ENCODE measurements at regions not wholly inside any gene's neighbourhood (a gene's known extent, or its start where the extent isn't known, plus 50 kb on each side); places are given as distances from the start of the nearest gene placed in this dataset.
"Not testable (repeated sequence)": the region's sequence is repeated elsewhere in the genome, so short reads cannot be mapped to it uniquely, and the experiment has no call there.

- Histone ChIP-seq H3K4me1 (ENCODE audit: control insufficient read depth, insufficient read depth, low read length) (no peaks in the 10 kb centered on the region), H3K27me3 (ENCODE audit: control insufficient read depth, insufficient read depth, low read length) (no peaks in the 10 kb centered on the region), H3K27ac (ENCODE audit: low read length) (no peak overlapping the region), H3K4me3 (ENCODE audit: low read length) (no peak overlapping the region), H3K36me3 (ENCODE audit: control insufficient read depth, insufficient read depth, low read length) (no peaks in the 10 kb centered on the region), H3K9me3 (replicated peaks; ENCODE audit: control insufficient read depth, low read depth, low read length) (no peaks in the 10 kb centered on the region)
- no peak for DNase-seq
Observed at GRCh38 chr4:104334410-104334809, 160.3 kb downstream of the CXXC4 start.

GRCh38 chr4:104330125-104330905, 164.4 kb downstream of the CXXC4 start:
- Histone ChIP-seq H3K9me3 (replicated peaks; ENCODE audit: control insufficient read depth, low read depth, low read length) (no peaks in the 10 kb centered on the region), H3K27me3 (ENCODE audit: control insufficient read depth, insufficient read depth, low read length) (no peaks in the 10 kb centered on the region), H3K4me1 (ENCODE audit: control insufficient read depth, insufficient read depth, low read length) (no peaks in the 10 kb centered on the region), H3K4me3 (ENCODE audit: low read length) (no peak overlapping the region), H3K27ac (ENCODE audit: low read length) (no peak overlapping the region), H3K36me3 (ENCODE audit: control insufficient read depth, insufficient read depth, low read length) (no peaks in the 10 kb centered on the region)
- 80% methylated on average over 1 of the region's 6 CpGs for WGBS (ENCODE audit: insufficient coverage)
- no peak for DNase-seq

- H3K36me3 ChIP-seq (ENCODE audit: control insufficient read depth, insufficient read depth, low read length); H3K4me1 ChIP-seq (ENCODE audit: control insufficient read depth, insufficient read depth, low read length); H3K4me3 ChIP-seq (ENCODE audit: low read length); H3K9me3 ChIP-seq (replicated peaks; ENCODE audit: control insufficient read depth, low read depth, low read length); H3K27ac ChIP-seq (ENCODE audit: low read length); DNase-seq; H3K27me3 ChIP-seq (ENCODE audit: control insufficient read depth, insufficient read depth, low read length): not testable (repeated sequence)
- WGBS (ENCODE audit: insufficient coverage) = 80% methylated on average over 1 of the region's 12 CpGs
Observed at GRCh38 chr4:104326991-104327694, 167.6 kb downstream of the CXXC4 start.

GRCh38 chr4:104302731-104303130, 192.0 kb downstream of the CXXC4 start:
- no peak overlapping the region for H3K4me3 ChIP-seq (ENCODE audit: low read length)
- H3K9me3 ChIP-seq (replicated peaks; ENCODE audit: control insufficient read depth, low read depth, low read length) = no peaks in the 10 kb centered on the region
- H3K4me1 ChIP-seq (ENCODE audit: control insufficient read depth, insufficient read depth, low read length) = no peaks in the 10 kb centered on the region
- no peaks in the 10 kb centered on the region for H3K36me3 ChIP-seq (ENCODE audit: control insufficient read depth, insufficient read depth, low read length)
- WGBS (ENCODE audit: insufficient coverage) = 63% methylated on average over 1 of the region's 1 CpG
- no peak for DNase-seq
- H3K27ac ChIP-seq (ENCODE audit: low read length) = no peak overlapping the region
- H3K27me3 ChIP-seq (ENCODE audit: control insufficient read depth, insufficient read depth, low read length) = no peaks in the 10 kb centered on the region

GRCh38 chr4:104294811-104295210, 199.9 kb downstream of the CXXC4 start:
- H3K27ac ChIP-seq (ENCODE audit: low read length) = no peak overlapping the region
- DNase-seq = no peak
- H3K9me3 ChIP-seq (replicated peaks; ENCODE audit: control insufficient read depth, low read depth, low read length) = no peaks in the 10 kb centered on the region
- H3K4me3 ChIP-seq (ENCODE audit: low read length) = no peak overlapping the region
- H3K4me1 ChIP-seq (ENCODE audit: control insufficient read depth, insufficient read depth, low read length) = no peaks in the 10 kb centered on the region
- 57% methylated on average over 1 of the region's 2 CpGs for WGBS (ENCODE audit: insufficient coverage)
- no peaks in the 10 kb centered on the region for H3K36me3 ChIP-seq (ENCODE audit: control insufficient read depth, insufficient read depth, low read length)
- no peaks in the 10 kb centered on the region for H3K27me3 ChIP-seq (ENCODE audit: control insufficient read depth, insufficient read depth, low read length)

- no peak overlapping the region for H3K27ac ChIP-seq (ENCODE audit: low read length)
Observed at GRCh38 chr4:104286867-104287266, 207.8 kb downstream of the CXXC4 start.

GRCh38 chr4:104283303-104283702, 211.4 kb downstream of the CXXC4 start:
- Histone ChIP-seq H3K27me3 (ENCODE audit: control insufficient read depth, insufficient read depth, low read length) (no peaks in the 10 kb centered on the region), H3K4me3 (ENCODE audit: low read length) (no peak overlapping the region), H3K9me3 (replicated peaks; ENCODE audit: control insufficient read depth, low read depth, low read length) (no peaks in the 10 kb centered on the region), H3K27ac (ENCODE audit: low read length) (no peak overlapping the region), H3K36me3 (ENCODE audit: control insufficient read depth, insufficient read depth, low read length) (no peaks in the 10 kb centered on the region), H3K4me1 (ENCODE audit: control insufficient read depth, insufficient read depth, low read length) (no peaks in the 10 kb centered on the region)
- DNase-seq = no peak

More at GRCh38 chr4:104286867-104287266, 207.8 kb downstream of the CXXC4 start:
- no peaks in the 10 kb centered on the region for H3K4me1 ChIP-seq (ENCODE audit: control insufficient read depth, insufficient read depth, low read length)
- no peaks in the 10 kb centered on the region for H3K36me3 ChIP-seq (ENCODE audit: control insufficient read depth, insufficient read depth, low read length)
- H3K9me3 ChIP-seq (replicated peaks; ENCODE audit: control insufficient read depth, low read depth, low read length) = no peaks in the 10 kb centered on the region
- DNase-seq = no peak
- no peaks in the 10 kb centered on the region for H3K27me3 ChIP-seq (ENCODE audit: control insufficient read depth, insufficient read depth, low read length)
- H3K4me3 ChIP-seq (ENCODE audit: low read length) = no peak overlapping the region

GRCh38 chr4:104279744-104280143, 214.9 kb downstream of the CXXC4 start:
- no peaks in the 10 kb centered on the region for H3K4me1 ChIP-seq (ENCODE audit: control insufficient read depth, insufficient read depth, low read length)
- WGBS (ENCODE audit: insufficient coverage) = 71% methylated on average over 5 of the region's 5 CpGs
- H3K36me3 ChIP-seq (ENCODE audit: control insufficient read depth, insufficient read depth, low read length) = no peaks in the 10 kb centered on the region

GRCh38 chr4:104272966-104273365, 221.7 kb downstream of the CXXC4 start:
- no CpG with 5 or more reads among the region's 2 CpGs for WGBS (ENCODE audit: insufficient coverage)
- no peak for DNase-seq
- Histone ChIP-seq H3K4me1 (ENCODE audit: control insufficient read depth, insufficient read depth, low read length) (no peaks in the 10 kb centered on the region), H3K36me3 (ENCODE audit: control insufficient read depth, insufficient read depth, low read length) (no peaks in the 10 kb centered on the region), H3K9me3 (replicated peaks; ENCODE audit: control insufficient read depth, low read depth, low read length) (no peaks in the 10 kb centered on the region), H3K27me3 (ENCODE audit: control insufficient read depth, insufficient read depth, low read length) (no peaks in the 10 kb centered on the region), H3K27ac (ENCODE audit: low read length) (no peak overlapping the region), H3K4me3 (ENCODE audit: low read length) (no peak overlapping the region)

More at GRCh38 chr4:104279744-104280143, 214.9 kb downstream of the CXXC4 start:
- Histone ChIP-seq H3K27me3 (ENCODE audit: control insufficient read depth, insufficient read depth, low read length) (no peaks in the 10 kb centered on the region), H3K27ac (ENCODE audit: low read length) (no peak overlapping the region), H3K9me3 (replicated peaks; ENCODE audit: control insufficient read depth, low read depth, low read length) (no peaks in the 10 kb centered on the region), H3K4me3 (ENCODE audit: low read length) (no peak overlapping the region)
- no peak for DNase-seq

GRCh38 chr4:104269603-104270002, 225.1 kb downstream of the CXXC4 start:
- not testable (repeated sequence) for H3K27me3 ChIP-seq (ENCODE audit: control insufficient read depth, insufficient read depth, low read length); H3K9me3 ChIP-seq (replicated peaks; ENCODE audit: control insufficient read depth, low read depth, low read length); H3K4me1 ChIP-seq (ENCODE audit: control insufficient read depth, insufficient read depth, low read length); H3K27ac ChIP-seq (ENCODE audit: low read length); H3K4me3 ChIP-seq (ENCODE audit: low read length); H3K36me3 ChIP-seq (ENCODE audit: control insufficient read depth, insufficient read depth, low read length); DNase-seq
- 80% methylated on average over 1 of the region's 5 CpGs for WGBS (ENCODE audit: insufficient coverage)

Data from muscle of leg (tissue), 3 donors.